HG03108 (cell line): ENCODE measurements at regions not wholly inside any gene's neighbourhood (a gene's known extent, or its start where the extent isn't known, plus 50 kb on each side); places are given as distances from the start of the nearest gene placed in this dataset.

Source experiments
- ATAC-seq: cut with Tn5 transposase; IDR thresholded peaks from one replicate; pipeline ENCODE4 v1.9.1; 2021; ENCODE audit warnings: moderate library complexity; ENCODE audit not compliant: unreplicated experiment

DNA sequence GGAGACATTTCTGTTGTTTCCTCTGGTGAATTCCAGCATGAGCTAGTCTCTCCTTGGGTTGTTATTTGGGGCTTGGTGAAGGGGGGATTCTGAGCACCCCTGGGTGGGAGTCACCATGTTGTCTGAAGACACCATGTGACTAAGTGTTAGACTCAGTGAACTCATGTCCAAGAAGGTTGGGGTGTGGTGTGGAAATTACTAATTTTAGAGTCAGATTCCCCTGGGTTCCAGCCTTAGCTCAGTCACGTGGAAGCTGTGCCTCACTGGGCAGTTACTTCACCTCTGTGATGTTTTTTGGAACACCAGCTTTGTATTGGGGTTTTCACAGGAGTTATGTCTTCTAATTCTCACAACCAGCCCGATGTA lies 171.5 kb downstream of the RPLP1 start:
- no peak for ATAC-seq

GRCh38 chr15:69624816-69625215 lies 172.2 kb downstream of the RPLP1 start:
- no peak for ATAC-seq

GRCh38 chr15:69625328-69625727 lies 172.7 kb downstream of the RPLP1 start:
- no peak for ATAC-seq

GRCh38 chr15:69626095-69627066 lies 173.8 kb downstream of the RPLP1 start:
- ATAC-seq = no peak

DNA sequence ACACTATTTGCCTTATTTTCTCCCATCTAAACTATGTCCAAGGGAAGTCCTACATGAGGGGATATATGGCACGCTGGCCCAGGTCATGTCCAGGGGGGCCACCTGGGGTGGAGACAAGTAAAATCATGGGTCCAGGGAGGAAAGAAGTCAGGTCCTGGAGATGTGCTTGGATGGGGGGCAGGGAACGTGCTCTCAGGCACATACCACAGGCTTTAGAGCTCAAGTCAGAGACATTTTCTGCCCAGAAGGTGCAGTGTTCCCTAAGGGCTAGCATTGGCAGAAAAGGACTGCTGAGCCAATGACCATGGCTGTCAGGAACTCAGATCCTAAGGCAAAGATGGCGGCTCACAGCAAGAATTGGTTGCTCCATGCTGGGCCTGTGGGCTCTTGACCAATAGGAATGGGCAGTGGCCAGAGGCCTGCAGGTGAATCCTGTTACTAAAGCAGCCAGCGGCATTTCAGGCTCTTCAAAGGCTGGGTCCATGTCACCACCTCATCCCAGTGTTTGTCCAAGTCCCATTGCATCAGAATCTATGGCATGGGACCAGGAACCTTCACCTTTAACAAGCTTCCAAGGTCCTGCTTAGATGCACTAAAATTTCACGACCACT lies 175.0 kb downstream of the RPLP1 start:
- ATAC-seq = no peak

DNA sequence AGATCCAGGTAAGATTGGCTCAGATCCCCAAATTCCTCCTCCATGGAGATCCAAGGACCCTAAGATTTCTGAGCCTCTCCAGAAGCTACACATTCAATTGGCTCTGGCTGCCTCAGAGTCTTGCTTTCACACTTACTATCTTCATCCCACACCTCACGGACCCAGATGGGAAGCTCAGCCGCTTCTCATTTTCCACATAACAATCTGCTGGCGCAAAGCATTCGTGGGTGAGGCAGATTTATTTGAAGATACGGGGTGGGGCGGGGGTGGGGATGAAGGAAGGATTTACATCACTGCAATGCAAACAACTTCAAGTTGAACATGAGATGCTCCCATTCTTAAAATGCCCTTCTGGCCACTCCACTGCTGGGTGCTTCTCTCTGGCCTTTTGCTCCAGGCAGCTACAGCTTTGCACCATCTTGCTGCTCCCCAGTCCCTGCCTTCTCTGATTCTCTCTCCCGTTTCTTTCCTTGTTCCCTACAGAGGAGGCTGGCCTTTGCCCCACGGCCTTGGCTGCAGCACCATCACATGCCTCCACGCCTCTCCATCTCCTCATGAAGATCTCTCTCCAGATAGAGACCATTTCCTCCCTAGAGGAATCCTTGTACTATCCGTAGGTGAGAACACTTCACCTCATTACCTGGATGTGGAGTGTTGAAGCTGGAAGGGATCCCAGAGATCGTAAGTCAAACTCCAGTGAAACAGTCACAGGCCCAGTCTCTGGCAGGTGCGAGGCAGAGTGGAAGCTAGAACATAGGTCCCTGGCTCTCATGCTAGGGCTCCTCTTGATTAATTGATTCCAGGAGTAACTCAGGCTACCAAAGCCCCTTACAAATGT lies 175.9 kb downstream of the RPLP1 start:
- ATAC-seq = no peak

GRCh38 chr15:69629631-69630161 lies 177.1 kb downstream of the RPLP1 start:
- ATAC-seq = no peak

- ATAC-seq = no peak
Measured at GRCh38 chr15:69631005-69631404, 178.4 kb downstream of the RPLP1 start.

DNA sequence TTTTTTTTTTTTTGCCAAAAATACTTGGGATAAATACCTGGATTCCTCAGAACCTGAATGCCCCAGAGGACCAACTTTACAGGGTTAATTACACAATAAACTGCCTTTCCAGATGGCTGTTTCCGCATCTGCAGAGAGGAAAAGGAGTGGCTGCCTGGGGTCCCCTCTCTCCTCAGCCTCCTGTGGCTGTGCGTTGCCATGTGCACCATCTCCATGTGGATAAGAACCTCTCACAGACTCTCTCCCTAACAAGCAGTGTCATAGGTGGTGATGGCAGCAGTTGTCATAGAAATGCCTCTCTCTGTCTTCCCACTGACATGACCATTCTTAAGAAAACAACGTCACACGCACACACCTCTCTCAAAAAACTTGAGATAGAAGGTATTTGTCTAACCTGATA lies 179.4 kb downstream of the RPLP1 start:
- ATAC-seq = no peak

- no peak for ATAC-seq
Measured at GRCh38 chr15:69634860-69635259, 182.2 kb downstream of the RPLP1 start.

DNA sequence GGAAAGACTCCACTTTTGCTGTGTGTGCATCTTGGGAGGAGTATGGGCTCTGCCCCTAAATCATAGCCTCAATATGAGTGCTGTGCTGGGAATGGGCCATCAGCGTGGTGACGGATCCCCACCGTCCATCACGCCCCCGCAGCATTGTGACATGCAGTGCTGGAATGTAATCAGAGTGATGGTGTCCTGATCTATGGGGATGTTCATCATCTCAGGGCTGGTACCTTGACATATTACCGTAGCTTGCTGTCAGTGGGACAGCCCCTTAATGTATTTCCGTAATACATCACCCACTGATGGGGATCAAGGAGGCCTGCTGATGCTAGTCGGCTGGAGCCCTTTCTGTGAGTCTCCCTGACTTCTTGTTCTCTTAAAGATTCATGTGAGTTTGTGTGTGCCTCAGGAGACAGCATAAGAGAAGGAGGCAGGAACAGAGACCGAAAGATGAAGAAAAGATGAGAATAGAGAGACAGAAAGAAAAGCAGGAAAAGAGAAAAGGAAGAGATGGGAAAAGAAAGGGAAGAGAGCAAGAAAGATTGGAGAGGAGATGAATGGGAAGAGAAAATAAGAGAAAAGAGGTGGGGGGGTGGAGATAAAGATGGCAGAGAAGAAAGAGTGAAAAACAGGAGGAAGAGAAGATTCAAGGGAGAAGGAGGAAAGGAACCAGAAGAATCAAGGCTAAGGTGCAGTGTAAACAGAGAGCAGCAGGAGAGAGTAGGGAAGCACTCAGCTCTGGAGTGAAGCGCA lies 183.7 kb downstream of the RPLP1 start:
- ATAC-seq = no peak

DNA sequence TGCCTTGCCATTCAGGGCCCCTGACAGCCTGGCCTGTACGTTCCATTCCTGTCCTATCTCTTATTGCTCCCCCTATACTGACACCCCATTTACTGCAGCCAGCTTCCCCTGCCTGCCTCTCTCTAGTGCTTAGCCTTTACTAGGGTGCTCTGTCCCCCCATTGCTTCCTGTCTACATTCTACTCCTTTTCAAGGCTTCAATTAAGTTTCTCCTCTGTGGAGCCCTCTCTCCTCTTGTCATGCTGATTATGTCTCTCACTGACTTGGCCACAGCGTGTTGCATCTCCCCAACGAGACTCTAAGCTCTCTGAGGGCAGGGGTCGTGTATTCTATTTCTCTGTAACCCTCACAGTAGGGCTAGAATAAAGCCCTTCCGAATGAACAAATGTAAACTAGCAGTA lies 185.2 kb downstream of the RPLP1 start:
- no peak for ATAC-seq

- ATAC-seq = no peak
Measured at GRCh38 chr15:69643476-69643875, 190.9 kb downstream of the RPLP1 start.

- no peak for ATAC-seq
Measured at GRCh38 chr15:69643971-69644370, 191.4 kb downstream of the RPLP1 start.

DNA sequence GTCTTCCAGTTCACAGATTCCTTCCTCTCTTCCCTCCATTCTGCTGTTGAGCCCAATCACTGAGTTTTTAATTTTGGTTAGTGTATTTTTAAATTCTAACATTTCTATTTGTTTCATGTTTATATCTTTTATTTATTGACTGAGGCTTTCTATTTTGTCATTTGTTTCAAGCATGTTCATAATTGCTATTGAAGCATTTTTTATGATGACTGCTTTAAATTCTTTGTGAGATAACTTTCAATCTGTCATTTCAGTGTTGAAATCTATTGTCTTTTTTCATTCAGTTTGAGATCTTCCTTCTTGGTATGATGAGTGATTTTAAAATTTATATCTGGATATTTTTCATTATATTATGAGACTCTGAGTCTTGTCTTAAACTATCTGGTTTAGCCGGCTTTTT lies 192.3 kb downstream of the RPLP1 start:
- ATAC-seq = no peak

DNA sequence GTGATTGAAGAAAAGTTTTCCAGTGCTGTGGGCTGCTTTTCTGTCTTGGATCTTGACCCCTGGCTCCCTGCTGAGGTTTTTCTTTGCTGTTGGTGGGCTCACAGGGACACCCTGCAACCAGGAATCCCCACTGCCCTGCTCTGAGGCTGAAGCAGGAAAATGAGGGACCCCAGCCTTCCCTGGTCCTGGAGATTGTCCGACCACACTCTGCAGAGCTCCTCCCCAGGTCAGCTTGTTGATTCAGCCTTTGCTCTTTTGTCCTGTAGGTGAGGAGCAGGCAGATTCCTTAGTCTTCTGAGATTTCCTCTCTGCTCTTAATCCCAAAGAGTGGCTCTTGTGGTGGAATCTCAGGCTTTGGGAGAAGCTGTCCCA lies 194.5 kb downstream of the RPLP1 start:
- no peak for ATAC-seq

- no peak for ATAC-seq
Measured at GRCh38 chr15:69648212-69648611, 195.6 kb downstream of the RPLP1 start.

- no peak for ATAC-seq
Measured at GRCh38 chr15:69648775-69649735, 196.4 kb downstream of the RPLP1 start.

DNA sequence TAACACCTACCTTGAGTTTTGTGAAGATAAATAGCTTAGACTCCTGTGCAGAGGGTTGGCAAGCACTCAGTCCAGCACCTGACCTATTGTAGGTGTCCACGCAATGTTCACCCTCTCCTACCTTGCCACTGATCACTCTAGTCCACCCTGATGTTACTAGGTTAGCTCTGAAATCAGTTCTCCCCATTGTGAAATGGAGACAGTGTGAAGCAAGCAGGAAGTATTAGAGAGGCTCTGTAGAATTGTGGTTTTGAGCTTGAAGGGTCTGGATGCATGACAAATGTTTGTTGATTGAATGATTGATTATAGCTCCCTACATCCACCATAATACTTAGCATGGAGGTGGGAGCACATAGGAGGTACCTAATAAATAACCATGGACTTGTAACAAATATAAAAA lies 199.7 kb downstream of the RPLP1 start:
- ATAC-seq = no peak
